ENCODE measurements at regions not wholly inside any gene's neighbourhood (a gene's known extent, or its start where the extent isn't known, plus 50 kb on each side); places are given as distances from the start of the nearest gene placed in this dataset.
A peak's percentile ranks its signal among the peaks of the same experiment; 100 is the strongest.
"Not testable (repeated sequence)": the region's sequence is repeated elsewhere in the genome, so short reads cannot be mapped to it uniquely, and the experiment has no call there.

GRCh38 chrX:39244147-39244546 lies 442.9 kb downstream of the MID1IP1 start:
- no peak for DNase-seq

GRCh38 chrX:39245024-39245423 lies 443.8 kb downstream of the MID1IP1 start:
- no peak for DNase-seq

GRCh38 chrX:39247536-39247935 lies 446.3 kb downstream of the MID1IP1 start:
- DNase-seq, result no peak

- no peak for DNase-seq
These were observed 447.1 kb downstream of the MID1IP1 start for GRCh38 chrX:39248330-39248729.

GRCh38 chrX:39249999-39250398 lies 448.7 kb downstream of the MID1IP1 start:
- DNase-seq, result no peak

- no peak for DNase-seq
These were observed 450.7 kb downstream of the MID1IP1 start for GRCh38 chrX:39251995-39252394.

GRCh38 chrX:39253551-39253950 lies 452.3 kb downstream of the MID1IP1 start:
- DNase-seq, result no peak

GRCh38 chrX:39258331-39258730 lies 457.1 kb downstream of the MID1IP1 start:
- DNase-seq, result no peak

GRCh38 chrX:39260965-39261364 lies 459.7 kb downstream of the MID1IP1 start:
- DNase-seq, result no peak

GRCh38 chrX:39261446-39262147 lies 460.3 kb downstream of the MID1IP1 start:
- DNase-seq, result peak; percentile 6

- no peak for DNase-seq
These were observed 461.4 kb downstream of the MID1IP1 start for GRCh38 chrX:39262641-39263040.

GRCh38 chrX:39264023-39264422 lies 462.8 kb downstream of the MID1IP1 start:
- DNase-seq, result no peak

GRCh38 chrX:39267176-39267575 lies 465.9 kb downstream of the MID1IP1 start:
- DNase-seq, result no peak

- DNase-seq, result no peak
These were observed 466.9 kb downstream of the MID1IP1 start for GRCh38 chrX:39268207-39268606.

GRCh38 chrX:39275500-39276068 lies 474.3 kb downstream of the MID1IP1 start:
- no peak for DNase-seq

GRCh38 chrX:39277685-39278390 lies 476.6 kb downstream of the MID1IP1 start:
- DNase-seq, result not testable (repeated sequence)

GRCh38 chrX:39283239-39283638 lies 482.0 kb downstream of the MID1IP1 start:
- no peak for DNase-seq

- no peak for DNase-seq
These were observed 487.3 kb downstream of the MID1IP1 start for GRCh38 chrX:39288592-39288991.

GRCh38 chrX:39289827-39290226 lies 488.6 kb downstream of the MID1IP1 start:
- no peak for DNase-seq

GRCh38 chrX:39293203-39293602 lies 491.9 kb downstream of the MID1IP1 start:
- DNase-seq, result no peak

- no peak for DNase-seq
These were observed 495.2 kb downstream of the MID1IP1 start for GRCh38 chrX:39296472-39296871.

GRCh38 chrX:39298821-39299220 lies 497.6 kb downstream of the MID1IP1 start:
- DNase-seq, result no peak

GRCh38 chrX:39299615-39300014 lies 498.4 kb downstream of the MID1IP1 start:
- DNase-seq, result no peak

GRCh38 chrX:39301036-39301435 lies 499.8 kb downstream of the MID1IP1 start:
- DNase-seq, result no peak

All from AML-193 (cell line).